NCI-H1048 (cell line): ENCODE measurements at regions not wholly inside any gene's neighbourhood (a gene's known extent, or its start where the extent isn't known, plus 50 kb on each side); places are given as distances from the start of the nearest gene placed in this dataset.
"Not testable (repeated sequence)": the region's sequence is repeated elsewhere in the genome, so short reads cannot be mapped to it uniquely, and the experiment has no call there.

Source experiments
- DNase-seq: peaks from one replicate; lab custom pipeline; 2025; lab: John Stamatoyannopoulos, UW

- DNase-seq = no peak
Observed at GRCh38 chr3:110684466-110684865, 387.1 kb upstream of the NECTIN3 start.

GRCh38 chr3:110685630-110686029 is 386.0 kb upstream of the NECTIN3 start:
- no peak for DNase-seq

GRCh38 chr3:110686701-110687100 is 384.9 kb upstream of the NECTIN3 start:
- no peak for DNase-seq

- DNase-seq = no peak
Observed at GRCh38 chr3:110687138-110687537, 384.5 kb upstream of the NECTIN3 start.

- no peak for DNase-seq
Observed at GRCh38 chr3:110697961-110698360, 373.7 kb upstream of the NECTIN3 start.

GRCh38 chr3:110704332-110704731 is 367.3 kb upstream of the NECTIN3 start:
- not testable (repeated sequence) for DNase-seq

- DNase-seq = no peak
Observed at GRCh38 chr3:110708156-110708555, 363.5 kb upstream of the NECTIN3 start.

GRCh38 chr3:110710156-110710555 is 361.5 kb upstream of the NECTIN3 start:
- no peak for DNase-seq

- DNase-seq = no peak
Observed at GRCh38 chr3:110710603-110711002, 361.0 kb upstream of the NECTIN3 start.

GRCh38 chr3:110711130-110711832 is 360.3 kb upstream of the NECTIN3 start:
- no peak for DNase-seq

- no peak for DNase-seq
Observed at GRCh38 chr3:110711851-110712516, 359.6 kb upstream of the NECTIN3 start.

- no peak for DNase-seq
Observed at GRCh38 chr3:110727056-110727455, 344.6 kb upstream of the NECTIN3 start.

- DNase-seq = no peak
Observed at GRCh38 chr3:110731148-110731547, 340.5 kb upstream of the NECTIN3 start.

GRCh38 chr3:110732420-110732819 is 339.2 kb upstream of the NECTIN3 start:
- DNase-seq = no peak

- DNase-seq = no peak
Observed at GRCh38 chr3:110733045-110733444, 338.6 kb upstream of the NECTIN3 start.

GRCh38 chr3:110734524-110734923 is 337.1 kb upstream of the NECTIN3 start:
- DNase-seq = no peak

GRCh38 chr3:110736332-110736731 is 335.3 kb upstream of the NECTIN3 start:
- no peak for DNase-seq

GRCh38 chr3:110738531-110738930 is 333.1 kb upstream of the NECTIN3 start:
- no peak for DNase-seq

- DNase-seq = no peak
Observed at GRCh38 chr3:110741891-110742290, 329.7 kb upstream of the NECTIN3 start.

GRCh38 chr3:110743202-110743601 is 328.4 kb upstream of the NECTIN3 start:
- no peak for DNase-seq

- no peak for DNase-seq
Observed at GRCh38 chr3:110743984-110744383, 327.6 kb upstream of the NECTIN3 start.

GRCh38 chr3:110744723-110745122 is 326.9 kb upstream of the NECTIN3 start:
- DNase-seq = no peak

- DNase-seq = no peak
Observed at GRCh38 chr3:110749006-110749405, 322.6 kb upstream of the NECTIN3 start.

- no peak for DNase-seq
Observed at GRCh38 chr3:110750201-110750600, 321.4 kb upstream of the NECTIN3 start.
